Neuron (in vitro differentiated cells): ENCODE measurements at regions not wholly inside any gene's neighbourhood (a gene's known extent, or its start where the extent isn't known, plus 50 kb on each side); places are given as distances from the start of the nearest gene placed in this dataset.

Experiments used
- H2AFZ ChIP-seq: one replicate; pipeline ENCODE4 v1.6.1; 2013; ENCODE audit warnings: low read depth, mild to moderate bottlenecking, inconsistent platforms, low read length, moderate library complexity
- H3K27me3 ChIP-seq: one replicate; pipeline ENCODE4 v1.6.1; 2013; ENCODE audit warnings: low read length; ENCODE audit not compliant: insufficient read depth
- H3K36me3 ChIP-seq: one replicate; pipeline ENCODE4 v1.6.1; 2013; ENCODE audit warnings: low read length; ENCODE audit not compliant: insufficient read depth
- H3K4me1 ChIP-seq: one replicate; pipeline ENCODE4 v1.6.1; 2013; ENCODE audit warnings: low read length; ENCODE audit not compliant: insufficient read depth
- H3K4me3 ChIP-seq: 2 replicates; pipeline ENCODE4 v1.5.1; 2013; ENCODE audit warnings: mild to moderate bottlenecking, low read length, moderate library complexity
- H3K9me3 ChIP-seq: one replicate; pipeline ENCODE4 v1.6.1; 2013; ENCODE audit warnings: low read length

GRCh38 chr6:122068291-122068769, 331.1 kb upstream of the HSF2 start:
- Histone ChIP-seq H3K4me1 (peaks cover 4% of the 10 kb centered on the region), H3K36me3 (no peaks in the 10 kb centered on the region), H2AFZ (no peak overlapping the region), H3K9me3 (no peaks in the 10 kb centered on the region), H3K27me3 (no peaks in the 10 kb centered on the region), H3K4me3 (no peak overlapping the region)

DNA sequence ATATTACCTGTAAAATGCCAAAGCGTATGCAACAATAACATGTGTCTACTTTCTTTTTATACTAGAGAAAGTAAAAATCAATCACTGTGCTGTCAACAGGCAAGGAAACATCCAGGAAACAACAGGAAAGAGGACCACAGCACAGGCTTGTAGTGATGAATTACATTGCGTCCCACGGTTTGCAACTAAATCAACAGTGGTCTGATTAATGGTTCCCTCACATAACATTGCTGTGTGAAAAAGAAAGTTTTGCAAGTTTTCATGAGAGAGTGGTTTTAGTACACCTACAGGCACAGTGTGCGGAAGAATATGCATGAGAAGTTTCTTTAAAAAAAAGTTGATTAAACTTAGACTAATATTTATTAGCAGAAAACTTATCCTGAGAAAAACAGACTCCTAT, 329.5 kb upstream of the HSF2 start:
- H3K4me3 ChIP-seq, result no peak overlapping the region
- H3K4me1 ChIP-seq, result no peaks in the 10 kb centered on the region
- H3K9me3 ChIP-seq, result no peaks in the 10 kb centered on the region
- no peaks in the 10 kb centered on the region for H3K36me3 ChIP-seq
- no peak overlapping the region for H2AFZ ChIP-seq
- H3K27me3 ChIP-seq, result no peaks in the 10 kb centered on the region

- H3K36me3 ChIP-seq, result no peaks in the 10 kb centered on the region
- no peak overlapping the region for H2AFZ ChIP-seq
- H3K27me3 ChIP-seq, result no peaks in the 10 kb centered on the region
- H3K9me3 ChIP-seq, result no peaks in the 10 kb centered on the region
- H3K4me3 ChIP-seq, result no peak overlapping the region
- H3K4me1 ChIP-seq, result no peaks in the 10 kb centered on the region
Observed at GRCh38 chr6:122072014-122072647, 327.3 kb upstream of the HSF2 start.

DNA sequence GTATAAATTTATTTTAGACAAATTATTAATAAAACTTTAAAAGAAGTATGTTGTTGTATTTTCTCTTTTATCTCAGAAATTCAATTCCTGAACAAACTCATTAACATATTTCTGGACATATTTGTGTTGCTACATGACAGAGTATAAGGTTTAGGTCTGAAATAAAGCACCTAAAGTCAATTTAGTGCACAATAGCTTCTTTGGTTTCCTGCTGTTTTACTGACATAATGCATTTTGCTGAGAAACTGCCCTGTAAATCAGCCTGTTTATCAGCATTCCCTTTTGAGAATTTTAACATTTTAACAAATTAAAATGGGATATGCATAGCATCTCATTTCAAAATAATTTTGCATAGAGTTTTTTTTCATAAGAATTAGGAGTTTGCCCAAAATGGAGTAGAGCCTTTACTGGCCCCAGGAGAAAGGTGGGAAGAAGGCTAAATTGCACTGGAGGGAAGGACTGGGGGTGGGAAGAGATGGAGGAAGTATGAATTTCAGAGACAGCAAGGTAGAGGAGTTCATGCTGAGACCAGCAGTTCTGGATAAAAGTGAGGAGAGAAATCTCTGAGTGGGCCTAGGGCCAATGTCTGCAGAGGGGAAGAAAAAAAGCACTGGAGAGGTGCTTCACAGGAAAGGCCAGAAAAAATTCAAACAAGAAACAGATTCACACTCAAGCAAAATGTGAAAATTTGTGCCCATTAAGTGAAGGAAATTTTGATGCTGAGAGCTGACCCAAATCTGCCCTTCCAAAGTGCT, 324.2 kb upstream of the HSF2 start:
- Histone ChIP-seq H3K4me1 (no peaks in the 10 kb centered on the region), H2AFZ (no peak overlapping the region)

DNA sequence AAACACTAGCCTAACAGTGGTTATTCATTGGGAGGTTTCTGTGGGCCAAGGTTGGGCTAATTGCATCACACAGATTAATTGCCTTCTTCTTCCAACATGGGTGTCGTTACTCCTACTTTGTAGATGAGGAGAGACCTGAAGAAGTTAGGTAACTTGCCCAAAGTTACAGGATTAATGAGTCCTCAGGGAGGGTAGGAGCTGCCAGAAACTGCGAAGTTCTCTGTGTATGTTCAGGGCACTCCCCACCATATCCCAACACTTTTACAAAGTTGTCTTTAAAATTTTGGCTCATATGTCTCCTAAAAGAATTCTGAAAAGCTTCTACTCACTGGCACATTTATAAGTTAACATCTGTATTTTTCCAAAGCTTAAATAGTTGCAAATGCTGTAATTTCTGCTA, 323.5 kb upstream of the HSF2 start:
- H3K36me3 ChIP-seq, result no peaks in the 10 kb centered on the region
- no peak overlapping the region for H2AFZ ChIP-seq
- H3K27me3 ChIP-seq, result no peaks in the 10 kb centered on the region
- H3K9me3 ChIP-seq, result no peaks in the 10 kb centered on the region
- no peak overlapping the region for H3K4me3 ChIP-seq
- no peaks in the 10 kb centered on the region for H3K4me1 ChIP-seq

More for the DNA sequence above, 324.2 kb upstream of the HSF2 start:
- Histone ChIP-seq H3K4me3 (no peak overlapping the region), H3K27me3 (no peaks in the 10 kb centered on the region), H3K9me3 (no peaks in the 10 kb centered on the region), H3K36me3 (no peaks in the 10 kb centered on the region)

GRCh38 chr6:122077603-122078002, 321.8 kb upstream of the HSF2 start:
- H3K4me3 ChIP-seq, result no peak overlapping the region
- no peaks in the 10 kb centered on the region for H3K27me3 ChIP-seq
- H3K4me1 ChIP-seq, result no peaks in the 10 kb centered on the region
- no peaks in the 10 kb centered on the region for H3K36me3 ChIP-seq
- H3K9me3 ChIP-seq, result no peaks in the 10 kb centered on the region
- no peak overlapping the region for H2AFZ ChIP-seq

- H3K9me3 ChIP-seq, result no peaks in the 10 kb centered on the region
- H3K4me1 ChIP-seq, result no peaks in the 10 kb centered on the region
- H3K27me3 ChIP-seq, result no peaks in the 10 kb centered on the region
- no peak overlapping the region for H3K4me3 ChIP-seq
- no peak overlapping the region for H2AFZ ChIP-seq
- H3K36me3 ChIP-seq, result no peaks in the 10 kb centered on the region
Observed at GRCh38 chr6:122078481-122078880, 321.0 kb upstream of the HSF2 start.

GRCh38 chr6:122079916-122080315, 319.5 kb upstream of the HSF2 start:
- Histone ChIP-seq H3K9me3 (no peaks in the 10 kb centered on the region), H3K4me1 (no peaks in the 10 kb centered on the region), H3K36me3 (no peaks in the 10 kb centered on the region), H3K27me3 (no peaks in the 10 kb centered on the region), H3K4me3 (no peak overlapping the region), H2AFZ (no peak overlapping the region)

GRCh38 chr6:122081921-122082320, 317.5 kb upstream of the HSF2 start:
- Histone ChIP-seq H3K27me3 (no peaks in the 10 kb centered on the region), H3K36me3 (no peaks in the 10 kb centered on the region), H3K4me1 (no peaks in the 10 kb centered on the region)

GRCh38 chr6:122082370-122082769, 317.1 kb upstream of the HSF2 start:
- no peaks in the 10 kb centered on the region for H3K4me1 ChIP-seq
- no peaks in the 10 kb centered on the region for H3K27me3 ChIP-seq
- H3K9me3 ChIP-seq, result no peaks in the 10 kb centered on the region
- no peak overlapping the region for H2AFZ ChIP-seq
- H3K36me3 ChIP-seq, result no peaks in the 10 kb centered on the region
- H3K4me3 ChIP-seq, result no peak overlapping the region

More at GRCh38 chr6:122081921-122082320, 317.5 kb upstream of the HSF2 start:
- H2AFZ ChIP-seq, result no peak overlapping the region
- H3K4me3 ChIP-seq, result no peak overlapping the region
- no peaks in the 10 kb centered on the region for H3K9me3 ChIP-seq

DNA sequence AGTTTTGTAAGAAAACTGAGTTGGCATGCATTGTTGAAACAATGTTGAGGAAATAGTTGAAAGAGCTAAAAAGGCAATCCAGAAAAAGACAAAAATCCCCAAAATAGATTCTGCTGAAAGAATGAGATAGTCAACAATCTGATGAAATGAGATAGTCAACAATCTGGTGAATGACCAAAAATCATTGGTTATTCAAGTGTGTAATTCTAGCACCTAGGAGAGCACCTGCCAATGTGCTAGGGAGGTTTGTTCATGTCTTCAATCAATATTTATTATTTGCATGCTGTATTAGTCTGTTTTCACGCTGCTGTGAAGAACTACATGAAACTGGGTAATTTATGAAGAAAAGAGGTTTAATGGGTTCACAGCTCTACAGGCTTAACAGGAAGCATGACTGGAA, 307.1 kb upstream of the HSF2 start:
- H3K9me3 ChIP-seq, result no peaks in the 10 kb centered on the region
- H3K36me3 ChIP-seq, result no peaks in the 10 kb centered on the region
- no peak overlapping the region for H2AFZ ChIP-seq
- no peaks in the 10 kb centered on the region for H3K27me3 ChIP-seq
- H3K4me1 ChIP-seq, result no peaks in the 10 kb centered on the region
- no peak overlapping the region for H3K4me3 ChIP-seq

GRCh38 chr6:122098201-122098678, 301.2 kb upstream of the HSF2 start:
- Histone ChIP-seq H2AFZ (no peak overlapping the region), H3K27me3 (no peaks in the 10 kb centered on the region), H3K4me3 (no peak overlapping the region), H3K9me3 (no peaks in the 10 kb centered on the region), H3K36me3 (no peaks in the 10 kb centered on the region), H3K4me1 (no peaks in the 10 kb centered on the region)

- Histone ChIP-seq H3K9me3 (no peaks in the 10 kb centered on the region), H3K4me1 (no peaks in the 10 kb centered on the region), H2AFZ (no peak overlapping the region), H3K36me3 (no peaks in the 10 kb centered on the region), H3K27me3 (no peaks in the 10 kb centered on the region), H3K4me3 (no peak overlapping the region)
Observed at GRCh38 chr6:122102026-122102425, 297.4 kb upstream of the HSF2 start.
